ENCODE measurements at regions not wholly inside any gene's neighbourhood (a gene's known extent, or its start where the extent isn't known, plus 50 kb on each side); places are given as distances from the start of the nearest gene placed in this dataset.

DNA sequence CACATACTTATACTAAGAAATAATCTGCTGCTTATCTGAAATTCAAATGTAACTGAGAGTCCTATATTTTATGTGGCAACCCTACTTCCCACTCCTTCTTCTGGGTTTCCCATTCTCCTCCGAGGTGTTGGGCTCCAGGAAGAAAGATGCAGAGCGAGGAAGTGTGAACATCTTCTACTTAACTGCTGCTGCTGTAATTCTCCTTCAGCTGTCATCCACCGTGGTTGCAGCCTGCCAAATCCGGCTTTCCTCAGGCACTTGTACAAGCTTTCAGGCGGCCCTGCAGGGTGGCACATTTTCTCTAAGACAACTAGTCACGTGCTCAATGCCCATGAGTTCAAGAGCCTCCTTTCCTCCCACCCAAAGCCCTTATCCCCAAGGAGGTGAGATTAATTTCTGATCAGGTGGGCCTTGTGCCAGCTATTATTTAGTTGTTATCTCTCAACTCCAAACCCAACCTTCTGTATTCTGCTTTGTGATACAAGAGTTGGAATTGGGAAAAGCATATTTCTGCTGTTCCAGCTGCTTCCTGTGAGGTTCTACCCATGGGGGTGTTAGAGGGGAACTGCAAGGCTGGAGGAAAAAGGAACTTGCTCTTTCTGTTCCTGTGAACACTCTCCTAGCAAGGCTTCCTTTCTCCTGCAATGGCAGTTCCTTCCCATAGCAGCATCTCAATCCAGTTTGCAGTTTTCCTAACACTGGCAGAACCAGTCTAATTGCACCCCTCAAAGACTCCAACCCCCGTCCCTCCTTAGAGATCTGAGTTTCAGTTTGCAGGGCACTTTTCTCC is 67.6 kb upstream of the RBBP6 start:
- no peak for TF ChIP-seq EZH2 (IDR thresholded peaks at IDR 0.05; ENCODE audit: borderline replicate concordance, low read depth, low read length, poor library complexity, severe bottlenecking)
- TF ChIP-seq, protein P1, sequence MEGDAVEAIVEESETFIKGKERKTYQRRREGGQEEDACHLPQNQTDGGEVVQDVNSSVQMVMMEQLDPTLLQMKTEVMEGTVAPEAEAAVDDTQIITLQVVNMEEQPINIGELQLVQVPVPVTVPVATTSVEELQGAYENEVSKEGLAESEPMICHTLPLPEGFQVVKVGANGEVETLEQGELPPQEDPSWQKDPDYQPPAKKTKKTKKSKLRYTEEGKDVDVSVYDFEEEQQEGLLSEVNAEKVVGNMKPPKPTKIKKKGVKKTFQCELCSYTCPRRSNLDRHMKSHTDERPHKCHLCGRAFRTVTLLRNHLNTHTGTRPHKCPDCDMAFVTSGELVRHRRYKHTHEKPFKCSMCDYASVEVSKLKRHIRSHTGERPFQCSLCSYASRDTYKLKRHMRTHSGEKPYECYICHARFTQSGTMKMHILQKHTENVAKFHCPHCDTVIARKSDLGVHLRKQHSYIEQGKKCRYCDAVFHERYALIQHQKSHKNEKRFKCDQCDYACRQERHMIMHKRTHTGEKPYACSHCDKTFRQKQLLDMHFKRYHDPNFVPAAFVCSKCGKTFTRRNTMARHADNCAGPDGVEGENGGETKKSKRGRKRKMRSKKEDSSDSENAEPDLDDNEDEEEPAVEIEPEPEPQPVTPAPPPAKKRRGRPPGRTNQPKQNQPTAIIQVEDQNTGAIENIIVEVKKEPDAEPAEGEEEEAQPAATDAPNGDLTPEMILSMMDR (conservative IDR thresholded peaks at IDR 0.05; ENCODE audit: low read depth, low read length) = no peak

Measured in A673 (cell line).